Vagina (tissue), 2 donors: ENCODE measurements at regions not wholly inside any gene's neighbourhood (a gene's known extent, or its start where the extent isn't known, plus 50 kb on each side); places are given as distances from the start of the nearest gene placed in this dataset.

Experiments used
- CTCF ChIP-seq, 3 experiments: fragments of 450-650 bp in 2 of 3; fragments of 200-600 bp in 1 of 3; sonication (generic) in 1 of 3; IDR thresholded peaks; one replicate each; pipeline ENCODE4 v1.5.1; 2017 to 2019; ENCODE audit warnings: antibody characterized with exemption in 3 of 3, mild to moderate bottlenecking in 2 of 3, moderate library complexity in 2 of 3
- POLR2A ChIP-seq, 2 donors: fragments of 450-650 bp; IDR thresholded peaks; one replicate each; pipeline ENCODE4 v1.6.1; 2017; ENCODE audit warnings: antibody characterized with exemption in 2 of 2, mild to moderate bottlenecking in 2 of 2, moderate library complexity in 2 of 2

GRCh38 chr11:97280347-97280746 lies 890.5 kb downstream of the JRKL start:
- TF ChIP-seq CTCF (IDR thresholded peaks at IDR 0.05) (no peak), POLR2A (IDR thresholded peaks at IDR 0.05) (no peak)
